Natural killer cell (primary cell): ENCODE measurements at regions not wholly inside any gene's neighbourhood (a gene's known extent, or its start where the extent isn't known, plus 50 kb on each side); places are given as distances from the start of the nearest gene placed in this dataset.
"Not testable (repeated sequence)": the region's sequence is repeated elsewhere in the genome, so short reads cannot be mapped to it uniquely, and the experiment has no call there.

ENCODE experiments used
- ATAC-seq, 3 donors: fragments of 150-1000 bp in 2 of 3; fragments of 200-7000 bp in 1 of 3; cut with Tn5 transposase; 1 replicate in 1 of 3; 2 replicates in 2 of 3; pipeline ENCODE4 v1.10.0; 2021; ENCODE audit warnings: mild to moderate bottlenecking in 2 of 3, moderate library complexity in 2 of 3
- DNase-seq, 2 donors: peaks; one replicate each; pipeline versions ENCODE4 v3.0.0 to v3.0.0-alpha.2; 2013 to 2021; ENCODE audit warnings: mixed read lengths in 1 of 2
- H3K27ac ChIP-seq: one replicate; pipeline ENCODE4 v1.5.1; 2013; ENCODE audit warnings: mild to moderate bottlenecking, low read length
- H3K27me3 ChIP-seq: one replicate; pipeline ENCODE4 v1.6.1; 2013; ENCODE audit warnings: low read length; ENCODE audit not compliant: control insufficient read depth, insufficient read depth
- H3K36me3 ChIP-seq: one replicate; pipeline ENCODE4 v1.6.1; 2013; ENCODE audit warnings: low read length; ENCODE audit not compliant: control insufficient read depth, insufficient read depth
- H3K4me1 ChIP-seq: one replicate; pipeline ENCODE4 v1.6.1; 2013; ENCODE audit warnings: low read length; ENCODE audit not compliant: control insufficient read depth, insufficient read depth
- H3K4me3 ChIP-seq: one replicate; pipeline ENCODE4 v1.5.1; 2013; ENCODE audit warnings: low read length
- H3K9me3 ChIP-seq: one replicate; pipeline ENCODE4 v1.6.1; 2013; ENCODE audit warnings: low read length; ENCODE audit not compliant: control insufficient read depth, insufficient read depth
- H3K27ac Mint-ChIP-seq, 2 donors: one replicate each; pipeline ENCODE4 v1.8.0; 2022; ENCODE audit warnings: mild to moderate bottlenecking in 2 of 2, mixed read lengths in 2 of 2, moderate library complexity in 1 of 2
- H3K27me3 Mint-ChIP-seq, 2 donors: one replicate each; pipeline ENCODE4 v1.8.0; 2022; ENCODE audit warnings: low read depth in 2 of 2, mixed read lengths in 2 of 2
- H3K36me3 Mint-ChIP-seq: one replicate; pipeline ENCODE4 v1.8.0; 2022; ENCODE audit warnings: mixed read lengths
- H3K4me1 Mint-ChIP-seq, 2 donors: one replicate each; pipeline ENCODE4 v1.8.0; 2022; ENCODE audit warnings: mixed read lengths in 2 of 2
- H3K4me3 Mint-ChIP-seq: one replicate; pipeline ENCODE4 v1.8.0; 2022; ENCODE audit warnings: mild to moderate bottlenecking, moderate library complexity, mixed read lengths
- H3K9me3 Mint-ChIP-seq, 2 donors: one replicate each; pipeline ENCODE4 v1.8.0; 2022; ENCODE audit warnings: mixed read lengths in 2 of 2
- WGBS: methylation state at CpG from one replicate; pipeline ENCODE4 v1.1.7; 2013; ENCODE audit warnings: missing lambda C conversion rate; ENCODE audit not compliant: insufficient coverage; 5-methylcytosine and 5-hydroxymethylcytosine counted together
- intact Hi-C: fragments of 100-400 bp; cut with micrococcal nuclease; formaldehyde crosslinking; loops from one replicate; pipeline ENCODE4 v1.14.2; 2022
- TF ChIP-seq, protein P1 (sequence below): fragments of 200-600 bp; IDR thresholded peaks from one replicate; pipeline ENCODE4 v1.8.0; 2022; ENCODE audit warnings: antibody characterized with exemption

DNA sequence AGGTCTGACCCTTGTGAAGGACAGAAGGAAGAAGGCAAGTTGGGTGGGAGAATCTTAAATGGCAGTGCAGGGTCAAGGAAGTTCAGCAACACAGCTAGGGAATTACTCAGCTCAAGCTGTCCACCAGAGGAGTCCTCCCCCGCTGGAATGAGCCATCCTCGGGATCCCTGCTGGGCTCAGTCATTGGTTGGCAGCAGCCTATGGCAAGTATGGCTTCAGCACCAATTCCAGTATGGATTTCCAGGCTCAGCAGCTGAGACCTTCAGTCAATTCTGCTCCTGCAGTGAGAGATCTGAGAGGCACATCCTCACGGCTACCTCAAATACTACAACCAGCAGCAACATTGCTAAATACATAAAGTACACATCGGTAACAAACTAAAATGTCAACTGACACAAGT is 280.6 kb upstream of the PIK3R1 start:
- peaks cover 0 to 7% of the 10 kb centered on the region in 2 donors for H3K27me3 Mint-ChIP-seq
- 93% methylated on average over 4 of the region's 4 CpGs for WGBS
- H3K27ac Mint-ChIP-seq, result no peak overlapping the region
- TF ChIP-seq, protein P1, sequence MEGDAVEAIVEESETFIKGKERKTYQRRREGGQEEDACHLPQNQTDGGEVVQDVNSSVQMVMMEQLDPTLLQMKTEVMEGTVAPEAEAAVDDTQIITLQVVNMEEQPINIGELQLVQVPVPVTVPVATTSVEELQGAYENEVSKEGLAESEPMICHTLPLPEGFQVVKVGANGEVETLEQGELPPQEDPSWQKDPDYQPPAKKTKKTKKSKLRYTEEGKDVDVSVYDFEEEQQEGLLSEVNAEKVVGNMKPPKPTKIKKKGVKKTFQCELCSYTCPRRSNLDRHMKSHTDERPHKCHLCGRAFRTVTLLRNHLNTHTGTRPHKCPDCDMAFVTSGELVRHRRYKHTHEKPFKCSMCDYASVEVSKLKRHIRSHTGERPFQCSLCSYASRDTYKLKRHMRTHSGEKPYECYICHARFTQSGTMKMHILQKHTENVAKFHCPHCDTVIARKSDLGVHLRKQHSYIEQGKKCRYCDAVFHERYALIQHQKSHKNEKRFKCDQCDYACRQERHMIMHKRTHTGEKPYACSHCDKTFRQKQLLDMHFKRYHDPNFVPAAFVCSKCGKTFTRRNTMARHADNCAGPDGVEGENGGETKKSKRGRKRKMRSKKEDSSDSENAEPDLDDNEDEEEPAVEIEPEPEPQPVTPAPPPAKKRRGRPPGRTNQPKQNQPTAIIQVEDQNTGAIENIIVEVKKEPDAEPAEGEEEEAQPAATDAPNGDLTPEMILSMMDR, result no peak
- no peaks in the 10 kb centered on the region for H3K4me1 ChIP-seq
- no peaks in the 10 kb centered on the region for H3K36me3 Mint-ChIP-seq
- H3K27me3 ChIP-seq, result no peaks in the 10 kb centered on the region
- ATAC-seq, result no peak
- intact Hi-C loops, result no loop called here
- H3K4me1 Mint-ChIP-seq, result no peaks in the 10 kb centered on the region
- no peak overlapping the region for H3K27ac ChIP-seq
- H3K4me3 Mint-ChIP-seq, result no peak overlapping the region
- no peak for DNase-seq
- H3K9me3 Mint-ChIP-seq, result no peaks in the 10 kb centered on the region
- no peak overlapping the region for H3K4me3 ChIP-seq
- no peaks in the 10 kb centered on the region for H3K36me3 ChIP-seq
- H3K9me3 ChIP-seq, result no peaks in the 10 kb centered on the region

- Mint-ChIP-seq H3K27me3 (peaks cover 4 to 16% of the 10 kb centered on the region in 2 donors), H3K27ac (no peak overlapping the region), H3K9me3 (no peaks in the 10 kb centered on the region), H3K4me1 (no peaks in the 10 kb centered on the region), H3K4me3 (no peak overlapping the region), H3K36me3 (no peaks in the 10 kb centered on the region)
- WGBS, result 88% methylated on average over 5 of the region's 5 CpGs
- ATAC-seq (no peak), DNase-seq (no peak)
- no peaks in the 10 kb centered on the region for H3K36me3 ChIP-seq
- intact Hi-C loops, result no loop called here
- H3K4me1 ChIP-seq, result no peaks in the 10 kb centered on the region
- TF ChIP-seq, protein P1, result no peak
- no peaks in the 10 kb centered on the region for H3K27me3 ChIP-seq
- no peak overlapping the region for H3K27ac ChIP-seq
- no peak overlapping the region for H3K4me3 ChIP-seq
- no peaks in the 10 kb centered on the region for H3K9me3 ChIP-seq
Measured at GRCh38 chr5:67925511-67925910, 290.0 kb upstream of the PIK3R1 start.

DNA sequence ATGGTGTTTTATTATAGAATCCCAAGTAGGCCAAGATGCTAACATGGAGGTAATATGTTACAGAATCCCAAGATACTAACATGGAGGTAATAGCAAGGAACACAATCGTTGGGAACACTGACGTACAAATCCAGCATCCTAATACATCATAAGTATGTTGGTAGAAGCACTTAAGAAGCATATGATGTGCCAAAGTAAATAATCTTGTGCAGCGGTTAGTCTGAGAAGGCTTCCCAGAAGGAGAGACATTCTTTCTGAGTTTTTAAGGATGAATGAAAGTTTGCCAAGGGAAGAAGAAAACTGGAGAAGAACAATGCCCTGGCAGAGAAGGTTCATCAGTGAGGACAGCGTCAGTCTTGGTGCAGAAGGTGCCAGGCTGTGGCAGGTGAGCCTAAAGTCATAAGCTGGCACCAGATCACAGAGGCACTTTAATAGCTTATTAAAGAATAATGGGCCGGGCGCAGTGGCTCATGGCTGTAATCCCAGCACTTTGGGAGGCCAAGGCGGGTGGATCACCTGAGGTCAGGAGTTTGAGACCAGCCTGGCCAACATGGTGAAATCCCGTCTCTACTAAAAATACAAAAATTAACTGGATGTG is 294.5 kb upstream of the PIK3R1 start:
- Histone ChIP-seq H3K9me3 (no peaks in the 10 kb centered on the region), H3K36me3 (no peaks in the 10 kb centered on the region), H3K27me3 (no peaks in the 10 kb centered on the region), H3K27ac (no peak overlapping the region), H3K4me1 (no peaks in the 10 kb centered on the region), H3K4me3 (no peak overlapping the region)
- 93% methylated on average over 6 of the region's 8 CpGs for WGBS
- Mint-ChIP-seq H3K4me1 (no peaks in the 10 kb centered on the region), H3K36me3 (no peaks in the 10 kb centered on the region), H3K27me3 (peaks cover 4 to 10% of the 10 kb centered on the region in 2 donors), H3K9me3 (peaks cover 0 to 4% of the 10 kb centered on the region in 2 donors), H3K4me3 (no peak overlapping the region), H3K27ac (no peak overlapping the region)
- intact Hi-C loops, result no loop called here
- ATAC-seq (no peak), DNase-seq (no peak)
- TF ChIP-seq, protein P1, result no peak

DNA sequence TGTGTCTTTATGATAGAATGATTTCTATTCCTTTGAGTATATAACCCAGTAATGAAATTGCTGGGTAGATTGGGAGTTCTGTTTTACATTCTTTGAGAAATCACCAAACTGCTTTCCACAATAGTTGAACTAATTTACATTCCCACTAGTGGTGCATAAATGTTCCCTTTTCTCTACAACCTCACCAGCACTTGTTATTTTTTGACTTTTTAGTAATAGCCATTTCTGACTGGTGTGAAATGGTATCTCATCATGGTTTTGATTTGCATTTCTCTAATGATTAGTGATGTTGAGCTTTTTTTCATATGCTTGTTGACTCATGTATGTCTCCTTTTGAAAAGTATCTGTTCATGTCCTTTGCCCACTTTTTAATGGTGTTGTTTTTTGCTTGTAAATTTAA is 296.0 kb upstream of the PIK3R1 start:
- H3K4me3 Mint-ChIP-seq, DNase-seq, H3K27me3 ChIP-seq, H3K4me1 Mint-ChIP-seq, H3K9me3 Mint-ChIP-seq, H3K36me3 ChIP-seq, H3K27ac Mint-ChIP-seq, H3K27ac ChIP-seq, H3K4me3 ChIP-seq, H3K9me3 ChIP-seq, H3K4me1 ChIP-seq, intact Hi-C loops, ATAC-seq, H3K27me3 Mint-ChIP-seq, H3K36me3 Mint-ChIP-seq: not testable (repeated sequence)
